HEK293 (cell line): ENCODE measurements at regions not wholly inside any gene's neighbourhood (a gene's known extent, or its start where the extent isn't known, plus 50 kb on each side); places are given as distances from the start of the nearest gene placed in this dataset.

ENCODE experiments used
- BCL11A ChIP-seq: fragments of 450-650 bp; formaldehyde crosslinking; IDR thresholded peaks from 2 replicates; pipeline ENCODE4 v1.5.1; 2016; ENCODE audit warnings: low read depth, missing biosample characterization, missing genetic modification characterization
- CTCF ChIP-seq: fragments of 450-650 bp; formaldehyde crosslinking; IDR thresholded peaks from 2 replicates; pipeline ENCODE4 v1.5.1; 2016; ENCODE audit warnings: missing biosample characterization, missing genetic modification characterization
- GFI1B ChIP-seq: fragments of 450-650 bp; formaldehyde crosslinking; IDR thresholded peaks from 2 replicates; pipeline ENCODE4 v1.5.1; 2016; ENCODE audit warnings: missing biosample characterization, missing genetic modification characterization
- HOXA7 ChIP-seq: sonication (generic); formaldehyde crosslinking; IDR thresholded peaks from 2 replicates; pipeline ENCODE4 v1.8.1; 2022; ENCODE audit warnings: missing genetic modification reagents, borderline replicate concordance
- OVOL3 ChIP-seq: fragments of 450-650 bp; formaldehyde crosslinking; IDR thresholded peaks from 2 replicates; pipeline ENCODE4 v1.5.1; 2016; ENCODE audit warnings: missing biosample characterization, missing genetic modification characterization
- TCF7L2 ChIP-seq: IDR thresholded peaks from 2 replicates; pipeline ENCODE4 v1.6.1; 2011; ENCODE audit warnings: low read depth, mild to moderate bottlenecking, inconsistent platforms, low read length, moderate library complexity, borderline replicate concordance
- YY1 ChIP-seq: fragments of 450-650 bp; formaldehyde crosslinking; IDR thresholded peaks from 2 replicates; pipeline ENCODE4 v1.5.1; 2018; ENCODE audit warnings: missing biosample characterization, missing genetic modification characterization
- ZNF121 ChIP-seq: fragments of 450-650 bp; formaldehyde crosslinking; IDR thresholded peaks from 2 replicates; pipeline ENCODE4 v1.5.1; 2016; ENCODE audit warnings: missing biosample characterization, missing genetic modification characterization
- ZNF274 ChIP-seq, 2 experiments: fragments of 200-500 bp in 1 of 2; fragments of 450-650 bp in 1 of 2; sonication (Bioruptor generic) in 1 of 2; formaldehyde crosslinking in 1 of 2; IDR thresholded peaks; 2 replicates each; pipeline versions ENCODE4 v1.5.1 to v1.6.1; 2014 to 2016; ENCODE audit warnings: borderline replicate concordance in 1 of 2, inconsistent platforms in 1 of 2, low read length in 1 of 2, missing biosample characterization in 1 of 2, missing genetic modification characterization in 1 of 2
- ZNF335 ChIP-seq: fragments of 450-650 bp; formaldehyde crosslinking; conservative IDR thresholded peaks from 2 replicates; pipeline ENCODE4 v1.5.1; 2016; ENCODE audit warnings: missing biosample characterization, missing genetic modification characterization
- ZNF530 ChIP-seq: fragments of 450-650 bp; formaldehyde crosslinking; IDR thresholded peaks from 2 replicates; pipeline ENCODE4 v1.5.1; 2016; ENCODE audit warnings: low read depth, missing biosample characterization, missing genetic modification characterization
- ZNF571 ChIP-seq: fragments of 450-650 bp; formaldehyde crosslinking; IDR thresholded peaks from 2 replicates; pipeline ENCODE4 v1.5.0; 2017; ENCODE audit warnings: missing biosample characterization, missing genetic modification characterization
- ZSCAN23 ChIP-seq: fragments of 450-650 bp; formaldehyde crosslinking; IDR thresholded peaks from 2 replicates; pipeline ENCODE4 v1.5.1; 2016; ENCODE audit warnings: missing biosample characterization, missing genetic modification characterization

GRCh38 chr18:73147590-73147989 is 279.8 kb upstream of the NETO1 start:
- TF ChIP-seq CTCF (tag by site-specific recombination) (no peak), ZNF530 (no peak), ZNF121 (tag by site-specific recombination) (no peak), ZNF571 (tag by site-specific recombination) (no peak), OVOL3 (tag by site-specific recombination) (no peak), YY1 (tag by site-specific recombination) (no peak), BCL11A (tag by site-specific recombination) (no peak), ZNF335 (no peak), ZSCAN23 (tag by site-specific recombination) (no peak), GFI1B (tag by site-specific recombination) (no peak), ZNF274 (IDR thresholded peaks at IDR 0.05; ENCODE audit: low read length) (no peak), ZNF274 (tag by site-specific recombination; IDR thresholded peaks at IDR 0.05; ENCODE audit: borderline replicate concordance) (no peak), TCF7L2 (no peak), HOXA7 (CRISPR knock-in tag) (no peak)
